ENCODE measurements at regions not wholly inside any gene's neighbourhood (a gene's known extent, or its start where the extent isn't known, plus 50 kb on each side); places are given as distances from the start of the nearest gene placed in this dataset.

- Histone ChIP-seq H2AFZ (ENCODE audit: low read length) (no peak overlapping the region), H3K36me3 (ENCODE audit: control insufficient read depth, insufficient read depth, low read length) (no peaks in the 10 kb centered on the region), H3K4me3 (replicated peaks in 1 of 4; ENCODE audit: control extremely low read depth in 1 of 4, insufficient read depth in 1 of 4, low read depth in 3 of 4, low read length in 4 of 4) (no peak overlapping the region), H3K9me3 (ENCODE audit: control insufficient read depth, insufficient read depth, low read depth, low read length) (no peaks in the 10 kb centered on the region), H3K4me1 (ENCODE audit: control insufficient read depth, extremely low read depth, insufficient read depth, low read length) (peaks cover 24% of the 10 kb centered on the region), H4K20me1 (ENCODE audit: control insufficient read depth, extremely low read depth, insufficient read depth, low read length) (no peaks in the 10 kb centered on the region), H3K9ac (ENCODE audit: insufficient read depth, low read length) (no peak overlapping the region), H3K79me2 (ENCODE audit: control insufficient read depth, insufficient read depth, low read length) (no peaks in the 10 kb centered on the region), H3K27me3 (ENCODE audit: control insufficient read depth, insufficient read depth, low read length) (no peaks in the 10 kb centered on the region), H3K4me2 (ENCODE audit: extremely low read depth, insufficient read depth, low read length) (peak overlapping the region; percentile 55), H3K27ac (ENCODE audit: insufficient read depth, low read length) (peak overlapping the region; percentile 91)
- TF ChIP-seq EZH2 (IDR thresholded peaks at IDR 0.05; ENCODE audit: low read length, missing control alignments) (no peak), CTCF (conservative IDR thresholded peaks at IDR 0.05 in 1 of 2, IDR thresholded peaks at IDR 0.05 in 1 of 2; ENCODE audit: low read depth in 1 of 2, low read length in 2 of 2) (no peak)
- DNase-seq (ENCODE audit: low read depth in 2 of 2): peak; percentile 93 to 95
Observed at GRCh38 chr12:75660107-75660530, 148.7 kb upstream of the KRR1 start.

- Histone ChIP-seq H3K4me2 (ENCODE audit: extremely low read depth, insufficient read depth, low read length) (no peak overlapping the region), H3K27ac (ENCODE audit: insufficient read depth, low read length) (peak overlapping the region; percentile 59), H2AFZ (ENCODE audit: low read length) (no peak overlapping the region), H4K20me1 (ENCODE audit: control insufficient read depth, extremely low read depth, insufficient read depth, low read length) (no peaks in the 10 kb centered on the region), H3K27me3 (ENCODE audit: control insufficient read depth, insufficient read depth, low read length) (no peaks in the 10 kb centered on the region), H3K4me3 (replicated peaks in 1 of 4; ENCODE audit: control extremely low read depth in 1 of 4, insufficient read depth in 1 of 4, low read depth in 3 of 4, low read length in 4 of 4) (no peak overlapping the region), H3K9ac (ENCODE audit: insufficient read depth, low read length) (no peak overlapping the region), H3K36me3 (ENCODE audit: control insufficient read depth, insufficient read depth, low read length) (no peaks in the 10 kb centered on the region), H3K4me1 (ENCODE audit: control insufficient read depth, extremely low read depth, insufficient read depth, low read length) (peaks cover 24% of the 10 kb centered on the region), H3K9me3 (ENCODE audit: control insufficient read depth, insufficient read depth, low read depth, low read length) (no peaks in the 10 kb centered on the region), H3K79me2 (ENCODE audit: control insufficient read depth, insufficient read depth, low read length) (no peaks in the 10 kb centered on the region)
- TF ChIP-seq CTCF (conservative IDR thresholded peaks at IDR 0.05 in 1 of 2, IDR thresholded peaks at IDR 0.05 in 1 of 2; ENCODE audit: low read depth in 1 of 2, low read length in 2 of 2) (no peak), EZH2 (IDR thresholded peaks at IDR 0.05; ENCODE audit: low read length, missing control alignments) (no peak)
- DNase-seq (ENCODE audit: low read depth in 2 of 2): peak; percentile 69 to 92
Observed at GRCh38 chr12:75658901-75659823, 147.8 kb upstream of the KRR1 start.

GRCh38 chr12:75658286-75658685, 146.9 kb upstream of the KRR1 start:
- no peak for TF ChIP-seq EZH2 (IDR thresholded peaks at IDR 0.05; ENCODE audit: low read length, missing control alignments)
- TF ChIP-seq CTCF (conservative IDR thresholded peaks at IDR 0.05 in 1 of 2, IDR thresholded peaks at IDR 0.05 in 1 of 2; ENCODE audit: low read depth in 1 of 2, low read length in 2 of 2): no peak
- no peak overlapping the region for H3K4me2 ChIP-seq (ENCODE audit: extremely low read depth, insufficient read depth, low read length)
- no peaks in the 10 kb centered on the region for H3K36me3 ChIP-seq (ENCODE audit: control insufficient read depth, insufficient read depth, low read length)
- H3K4me3 ChIP-seq (replicated peaks in 1 of 4; ENCODE audit: control extremely low read depth in 1 of 4, insufficient read depth in 1 of 4, low read depth in 3 of 4, low read length in 4 of 4): no peak overlapping the region
- H3K9ac ChIP-seq (ENCODE audit: insufficient read depth, low read length): no peak overlapping the region
- no peaks in the 10 kb centered on the region for H3K79me2 ChIP-seq (ENCODE audit: control insufficient read depth, insufficient read depth, low read length)
- no peak overlapping the region for H2AFZ ChIP-seq (ENCODE audit: low read length)
- H3K27me3 ChIP-seq (ENCODE audit: control insufficient read depth, insufficient read depth, low read length): no peaks in the 10 kb centered on the region
- no peak for DNase-seq (ENCODE audit: low read depth in 2 of 2)
- H3K9me3 ChIP-seq (ENCODE audit: control insufficient read depth, insufficient read depth, low read depth, low read length): no peaks in the 10 kb centered on the region
- no peaks in the 10 kb centered on the region for H4K20me1 ChIP-seq (ENCODE audit: control insufficient read depth, extremely low read depth, insufficient read depth, low read length)
- H3K4me1 ChIP-seq (ENCODE audit: control insufficient read depth, extremely low read depth, insufficient read depth, low read length): peaks cover 24% of the 10 kb centered on the region
- H3K27ac ChIP-seq (ENCODE audit: insufficient read depth, low read length): peak overlapping the region; percentile 60
